Spinal cord (tissue), 9 donors: ENCODE measurements at regions not wholly inside any gene's neighbourhood (a gene's known extent, or its start where the extent isn't known, plus 50 kb on each side); places are given as distances from the start of the nearest gene placed in this dataset.

Source experiments
- DNase-seq, 6 donors: peaks; one replicate each; pipeline versions ENCODE4 v3.0.0 to v3.0.0-alpha.2; 2013 to 2015; ENCODE audit warnings: low spot score in 6 of 6, low read depth in 4 of 6
- H3K27ac ChIP-seq: one replicate; pipeline ENCODE4 v1.5.1; 2013; ENCODE audit warnings: low read depth, low read length, control low read depth
- H3K27me3 ChIP-seq: one replicate; pipeline ENCODE4 v1.6.1; 2013; ENCODE audit warnings: low read length; ENCODE audit not compliant: control insufficient read depth, insufficient read depth
- H3K36me3 ChIP-seq: one replicate; pipeline ENCODE4 v1.6.1; 2013; ENCODE audit warnings: low read length; ENCODE audit not compliant: control insufficient read depth, insufficient read depth
- H3K4me1 ChIP-seq: one replicate; pipeline ENCODE4 v1.6.1; 2013; ENCODE audit warnings: low read length; ENCODE audit not compliant: control insufficient read depth, insufficient read depth
- H3K4me3 ChIP-seq: one replicate; pipeline ENCODE4 v1.5.1; 2013; ENCODE audit warnings: low read depth, low read length, control low read depth
- H3K9me3 ChIP-seq: one replicate; pipeline ENCODE4 v1.6.1; 2013; ENCODE audit warnings: low read length; ENCODE audit not compliant: control insufficient read depth, insufficient read depth
- WGBS: methylation state at CpG from one replicate; pipeline ENCODE4 v1.1.5; 2013; ENCODE audit warnings: missing lambda C conversion rate; ENCODE audit not compliant: insufficient coverage; 5-methylcytosine and 5-hydroxymethylcytosine counted together
- donor health status: healthy.

GRCh38 chr5:61261136-61261535 lies 70.9 kb upstream of the ZSWIM6 start:
- Histone ChIP-seq H3K36me3 (no peaks in the 10 kb centered on the region), H3K27ac (no peak overlapping the region), H3K9me3 (no peaks in the 10 kb centered on the region), H3K27me3 (no peaks in the 10 kb centered on the region), H3K4me3 (no peak overlapping the region), H3K4me1 (peaks cover 5% of the 10 kb centered on the region)
- no peak for DNase-seq

- no peaks in the 10 kb centered on the region for H3K9me3 ChIP-seq
- H3K27ac ChIP-seq: no peak overlapping the region
- 74% methylated on average over 3 of the region's 5 CpGs for WGBS
- no peaks in the 10 kb centered on the region for H3K36me3 ChIP-seq
- H3K27me3 ChIP-seq: no peaks in the 10 kb centered on the region
- DNase-seq: no peak
- no peak overlapping the region for H3K4me3 ChIP-seq
- H3K4me1 ChIP-seq: peaks cover 5% of the 10 kb centered on the region
These were observed 70.0 kb upstream of the ZSWIM6 start for GRCh38 chr5:61262080-61262479.

GRCh38 chr5:61263072-61263471 lies 69.0 kb upstream of the ZSWIM6 start:
- Histone ChIP-seq H3K4me3 (no peak overlapping the region), H3K9me3 (no peaks in the 10 kb centered on the region), H3K27me3 (no peaks in the 10 kb centered on the region), H3K4me1 (peaks cover 5% of the 10 kb centered on the region), H3K36me3 (no peaks in the 10 kb centered on the region), H3K27ac (no peak overlapping the region)
- WGBS: 75% methylated on average over 1 of the region's 6 CpGs
- no peak for DNase-seq

- Histone ChIP-seq H3K9me3 (no peaks in the 10 kb centered on the region), H3K4me3 (no peak overlapping the region), H3K27me3 (no peaks in the 10 kb centered on the region), H3K4me1 (peaks cover 5% of the 10 kb centered on the region), H3K27ac (no peak overlapping the region), H3K36me3 (no peaks in the 10 kb centered on the region)
- WGBS: 43% methylated on average over 4 of the region's 11 CpGs
- no peak for DNase-seq
These were observed 68.3 kb upstream of the ZSWIM6 start for GRCh38 chr5:61263561-61264272.

- Histone ChIP-seq H3K4me1 (peaks cover 5% of the 10 kb centered on the region), H3K27ac (no peak overlapping the region), H3K27me3 (no peaks in the 10 kb centered on the region), H3K4me3 (no peak overlapping the region), H3K36me3 (no peaks in the 10 kb centered on the region), H3K9me3 (no peaks in the 10 kb centered on the region)
- WGBS: 40% methylated on average over 1 of the region's 4 CpGs
- DNase-seq: no peak
These were observed 67.8 kb upstream of the ZSWIM6 start for GRCh38 chr5:61264273-61264661.

- H3K4me1 ChIP-seq: peaks cover 5% of the 10 kb centered on the region
- no peaks in the 10 kb centered on the region for H3K36me3 ChIP-seq
- no peaks in the 10 kb centered on the region for H3K27me3 ChIP-seq
- H3K27ac ChIP-seq: no peak overlapping the region
- no peak overlapping the region for H3K4me3 ChIP-seq
- no CpG with 5 or more reads among the region's 4 CpGs for WGBS
- DNase-seq: no peak
- no peaks in the 10 kb centered on the region for H3K9me3 ChIP-seq
These were observed 64.9 kb upstream of the ZSWIM6 start for GRCh38 chr5:61267116-61267515.

GRCh38 chr5:61268871-61269270 lies 63.2 kb upstream of the ZSWIM6 start:
- Histone ChIP-seq H3K36me3 (no peaks in the 10 kb centered on the region), H3K27me3 (no peaks in the 10 kb centered on the region), H3K27ac (no peak overlapping the region), H3K4me3 (no peak overlapping the region), H3K9me3 (no peaks in the 10 kb centered on the region), H3K4me1 (peaks cover under 1% of the 10 kb centered on the region)
- DNase-seq: no peak
- WGBS: no CpG with 5 or more reads among the region's 2 CpGs

GRCh38 chr5:61270510-61271165 lies 61.4 kb upstream of the ZSWIM6 start:
- WGBS: 94% methylated on average over 6 of the region's 7 CpGs
- no peak overlapping the region for H3K4me3 ChIP-seq
- H3K4me1 ChIP-seq: peaks cover 4% of the 10 kb centered on the region
- H3K27me3 ChIP-seq: no peaks in the 10 kb centered on the region
- H3K27ac ChIP-seq: no peak overlapping the region
- no peak for DNase-seq
- no peaks in the 10 kb centered on the region for H3K36me3 ChIP-seq
- H3K9me3 ChIP-seq: no peaks in the 10 kb centered on the region

- no peak overlapping the region for H3K27ac ChIP-seq
- 85% methylated on average over 2 of the region's 2 CpGs for WGBS
These were observed 59.4 kb upstream of the ZSWIM6 start for GRCh38 chr5:61272688-61273087.

GRCh38 chr5:61273279-61273975 lies 58.6 kb upstream of the ZSWIM6 start:
- WGBS: 100% methylated on average over 1 of the region's 1 CpG

More at GRCh38 chr5:61272688-61273087, 59.4 kb upstream of the ZSWIM6 start:
- Histone ChIP-seq H3K4me3 (no peak overlapping the region), H3K4me1 (peaks cover 4% of the 10 kb centered on the region), H3K36me3 (no peaks in the 10 kb centered on the region), H3K9me3 (no peaks in the 10 kb centered on the region), H3K27me3 (no peaks in the 10 kb centered on the region)
- no peak for DNase-seq

More at GRCh38 chr5:61273279-61273975, 58.6 kb upstream of the ZSWIM6 start:
- no peaks in the 10 kb centered on the region for H3K9me3 ChIP-seq
- peaks cover 4% of the 10 kb centered on the region for H3K4me1 ChIP-seq
- H3K27me3 ChIP-seq: no peaks in the 10 kb centered on the region
- H3K4me3 ChIP-seq: no peak overlapping the region
- no peak overlapping the region for H3K27ac ChIP-seq
- no peak for DNase-seq
- H3K36me3 ChIP-seq: no peaks in the 10 kb centered on the region
